ENCODE measurements at regions not wholly inside any gene's neighbourhood (a gene's known extent, or its start where the extent isn't known, plus 50 kb on each side); places are given as distances from the start of the nearest gene placed in this dataset.

- Histone ChIP-seq H2AFZ (ENCODE audit: low read depth, low read length, severe bottlenecking) (no peak overlapping the region), H3K9me2 (replicated peaks; ENCODE audit: insufficient read depth, low read length) (no peaks in the 10 kb centered on the region), H3K27ac (ENCODE audit: low read depth, low read length) (no peak overlapping the region), H3K36me3 (ENCODE audit: low read length) (no peaks in the 10 kb centered on the region), H3K9me3 (ENCODE audit: insufficient read depth, low read length) (peaks cover 13% of the 10 kb centered on the region; the same call in 1 of the 2 replicates), H3K27me3 (ENCODE audit: low read length) (no peaks in the 10 kb centered on the region), H3K4me2 (ENCODE audit: low read depth, low read length, poor library complexity, severe bottlenecking) (no peak overlapping the region), H3K79me2 (ENCODE audit: insufficient read depth, low read length) (no peaks in the 10 kb centered on the region), H3K9ac (ENCODE audit: low read length) (no peak overlapping the region), H3F3A (ENCODE audit: insufficient read depth) (no peaks in the 10 kb centered on the region), H3K4me3 (ENCODE audit: insufficient read depth, low read length, poor library complexity, severe bottlenecking) (no peak overlapping the region), H4K20me1 (ENCODE audit: low read depth, low read length) (no peaks in the 10 kb centered on the region)
- TF ChIP-seq CTCF (IDR thresholded peaks at IDR 0.05; ENCODE audit: insufficient read depth, low read length, poor library complexity, severe bottlenecking) (no peak), EZH2phosphoT487 (conservative IDR thresholded peaks at IDR 0.05; ENCODE audit: low read length) (no peak)
Observed at GRCh38 chr13:57531256-57531655, 100.3 kb upstream of the PCDH17 start.

- no peaks in the 10 kb centered on the region for H3K9me3 ChIP-seq (ENCODE audit: insufficient read depth, low read length)
- no peak overlapping the region for H3K4me3 ChIP-seq (ENCODE audit: insufficient read depth, low read length, poor library complexity, severe bottlenecking)
- H3F3A ChIP-seq (ENCODE audit: insufficient read depth): no peaks in the 10 kb centered on the region
- no peak overlapping the region for H3K9ac ChIP-seq (ENCODE audit: low read length)
- H3K27ac ChIP-seq (ENCODE audit: low read depth, low read length): no peak overlapping the region
- H3K79me2 ChIP-seq (ENCODE audit: insufficient read depth, low read length): no peaks in the 10 kb centered on the region
- no peak overlapping the region for H3K4me2 ChIP-seq (ENCODE audit: low read depth, low read length, poor library complexity, severe bottlenecking)
- TF ChIP-seq CTCF (IDR thresholded peaks at IDR 0.05; ENCODE audit: insufficient read depth, low read length, poor library complexity, severe bottlenecking) (no peak), EZH2phosphoT487 (conservative IDR thresholded peaks at IDR 0.05; ENCODE audit: low read length) (no peak)
- H3K36me3 ChIP-seq (ENCODE audit: low read length): no peaks in the 10 kb centered on the region
- no peaks in the 10 kb centered on the region for H3K9me2 ChIP-seq (replicated peaks; ENCODE audit: insufficient read depth, low read length)
- H4K20me1 ChIP-seq (ENCODE audit: low read depth, low read length): no peaks in the 10 kb centered on the region
- H3K27me3 ChIP-seq (ENCODE audit: low read length): no peaks in the 10 kb centered on the region
- no peak overlapping the region for H2AFZ ChIP-seq (ENCODE audit: low read depth, low read length, severe bottlenecking)
Observed at GRCh38 chr13:57546942-57547341, 84.6 kb upstream of the PCDH17 start.

- H2AFZ ChIP-seq (ENCODE audit: low read depth, low read length, severe bottlenecking): no peak overlapping the region
- TF ChIP-seq EZH2phosphoT487 (conservative IDR thresholded peaks at IDR 0.05; ENCODE audit: low read length) (no peak), CTCF (IDR thresholded peaks at IDR 0.05; ENCODE audit: insufficient read depth, low read length, poor library complexity, severe bottlenecking) (no peak)
Observed at GRCh38 chr13:57552437-57552836, 79.1 kb upstream of the PCDH17 start.

More at GRCh38 chr13:57552437-57552836, 79.1 kb upstream of the PCDH17 start:
- Histone ChIP-seq H3K79me2 (ENCODE audit: insufficient read depth, low read length) (no peaks in the 10 kb centered on the region), H3K4me3 (ENCODE audit: insufficient read depth, low read length, poor library complexity, severe bottlenecking) (no peak overlapping the region), H3K36me3 (ENCODE audit: low read length) (no peaks in the 10 kb centered on the region), H3K9me3 (ENCODE audit: insufficient read depth, low read length) (no peaks in the 10 kb centered on the region), H3K9ac (ENCODE audit: low read length) (no peak overlapping the region), H3K27me3 (ENCODE audit: low read length) (no peaks in the 10 kb centered on the region), H4K20me1 (ENCODE audit: low read depth, low read length) (no peaks in the 10 kb centered on the region), H3F3A (ENCODE audit: insufficient read depth) (no peaks in the 10 kb centered on the region), H3K9me2 (replicated peaks; ENCODE audit: insufficient read depth, low read length) (no peaks in the 10 kb centered on the region), H3K4me2 (ENCODE audit: low read depth, low read length, poor library complexity, severe bottlenecking) (no peak overlapping the region), H3K27ac (ENCODE audit: low read depth, low read length) (no peak overlapping the region)
